B cell (primary cell): ENCODE measurements at regions not wholly inside any gene's neighbourhood (a gene's known extent, or its start where the extent isn't known, plus 50 kb on each side); places are given as distances from the start of the nearest gene placed in this dataset.

Experiments
- ATAC-seq: fragments of 200-7000 bp; cut with Tn5 transposase; one replicate; pipeline ENCODE4 v1.10.0; 2021; ENCODE audit warnings: low read depth, mild to moderate bottlenecking, moderate number of reproducible peaks, moderate library complexity
- CTCF ChIA-PET: fragments of 350-600 bp; sonication (Branson Sonifier 250); formaldehyde crosslinking; loops from one replicate; lab custom pipeline; 2021; ENCODE audit warnings: antibody characterized with exemption, inconsistent platforms; lab: Charles Lee
- POLR2A ChIA-PET: fragments of 350-600 bp; sonication (Branson Sonifier 250); formaldehyde crosslinking; loops from one replicate; lab custom pipeline; 2021; ENCODE audit warnings: antibody characterized with exemption; lab: Charles Lee
- DNase-seq: peaks from one replicate; pipeline ENCODE4 v3.0.0; 2013
- H2AFZ ChIP-seq: 2 replicates; pipeline ENCODE4 v1.6.1; 2012; ENCODE audit warnings: mild to moderate bottlenecking, low read depth, low read length; ENCODE audit not compliant: insufficient read depth, poor library complexity, severe bottlenecking
- H3K27ac ChIP-seq, 2 donors: 1 replicate in 1 of 2; 2 replicates in 1 of 2; pipeline ENCODE4 v1.5.1; 2012 to 2013; ENCODE audit warnings: low read length in 2 of 2, mild to moderate bottlenecking in 2 of 2, moderate library complexity in 1 of 2
- H3K27me3 ChIP-seq, 4 experiments: fragments of 200-600 bp in 1 of 4; sonication (generic) in 1 of 4; replicated peaks in 1 of 4; 1 replicate in 2 of 4; 2 replicates in 2 of 4; pipeline versions ENCODE4 v1.6.1 to v1.7.0; 2013 to 2016; ENCODE audit warnings: low read length in 3 of 4, mild to moderate bottlenecking in 2 of 4, mixed read lengths in 1 of 4, moderate library complexity in 1 of 4; ENCODE audit not compliant: insufficient read depth in 4 of 4, control insufficient read depth in 3 of 4; ENCODE audit errors: control extremely low read depth in 1 of 4
- H3K36me3 ChIP-seq, 2 experiments: replicated peaks in 1 of 2; 1 replicate in 1 of 2; 2 replicates in 1 of 2; pipeline versions ENCODE4 v1.6.1 to v1.7.1; 2013; ENCODE audit warnings: low read length in 1 of 2; ENCODE audit not compliant: insufficient read depth in 2 of 2, control insufficient read depth in 1 of 2; ENCODE audit errors: control extremely low read depth in 1 of 2, extremely low read depth in 1 of 2
- H3K4me1 ChIP-seq, 2 donors: fragments of 200-600 bp in 1 of 2; sonication (generic) in 1 of 2; 1 replicate in 1 of 2; 2 replicates in 1 of 2; pipeline versions ENCODE4 v1.5.1 to v1.6.1; 2013 to 2017; ENCODE audit warnings: low read length in 2 of 2; ENCODE audit not compliant: control insufficient read depth in 2 of 2, insufficient read depth in 2 of 2
- H3K4me2 ChIP-seq: replicated peaks from 2 replicates; pipeline ENCODE3; 2012; ENCODE audit warnings: mild to moderate bottlenecking, low read depth, low read length; ENCODE audit not compliant: poor library complexity, severe bottlenecking
- H3K4me3 ChIP-seq, 5 experiments: fragments of 200-600 bp in 1 of 5; sonication (generic) in 1 of 5; 1 replicate in 3 of 5; 2 replicates in 2 of 5; pipeline versions ENCODE4 v1.5.1 to v1.7.0; 2011 to 2016; ENCODE audit warnings: low read length in 4 of 5, mild to moderate bottlenecking in 4 of 5, low read depth in 2 of 5, control low read depth in 1 of 5, moderate library complexity in 1 of 5; ENCODE audit not compliant: insufficient read depth in 1 of 5; ENCODE audit errors: control extremely low read depth in 1 of 5, extremely low read depth in 1 of 5
- H3K79me2 ChIP-seq: fragments of 200-600 bp; sonication (generic); one replicate; pipeline ENCODE4 v1.6.0; 2016; ENCODE audit warnings: low read length; ENCODE audit not compliant: control insufficient read depth, insufficient read depth
- H3K9ac ChIP-seq: fragments of 200-600 bp; sonication (generic); 2 replicates; pipeline ENCODE4 v1.6.1; 2017; ENCODE audit warnings: mild to moderate bottlenecking, low read length, moderate library complexity
- H3K9me3 ChIP-seq, 3 donors: one replicate each; pipeline versions ENCODE4 v1.6.1 to v1.7.1; 2013; ENCODE audit warnings: low read length in 2 of 3; ENCODE audit not compliant: control insufficient read depth in 2 of 3, insufficient read depth in 1 of 3; ENCODE audit errors: control extremely low read depth in 1 of 3
- H4K20me1 ChIP-seq: 2 replicates; pipeline ENCODE4 v1.6.0; 2012; ENCODE audit warnings: mild to moderate bottlenecking, low read length; ENCODE audit not compliant: insufficient read depth, control insufficient read depth, poor library complexity, severe bottlenecking
- H3K27ac Mint-ChIP-seq: one replicate; pipeline ENCODE4 v1.8.0; 2021; ENCODE audit warnings: mixed read lengths
- H3K27me3 Mint-ChIP-seq: one replicate; pipeline ENCODE4 v1.8.0; 2021; ENCODE audit warnings: mixed read lengths
- H3K4me1 Mint-ChIP-seq: one replicate; pipeline ENCODE4 v1.8.0; 2021; ENCODE audit warnings: mixed read lengths
- H3K4me3 Mint-ChIP-seq: one replicate; pipeline ENCODE4 v1.8.0; 2021; ENCODE audit warnings: mixed read lengths
- H3K9me3 Mint-ChIP-seq: one replicate; pipeline ENCODE4 v1.8.0; 2022; ENCODE audit warnings: mixed read lengths; ENCODE audit not compliant: insufficient read depth
- CTCF ChIP-seq: fragments of 200-600 bp; IDR thresholded peaks from one replicate; pipeline ENCODE4 v1.8.0; 2022; ENCODE audit warnings: antibody characterized with exemption, mild to moderate bottlenecking
- EZH2 ChIP-seq: IDR thresholded peaks from 2 replicates; pipeline ENCODE4 v1.6.1; 2012; ENCODE audit warnings: borderline replicate concordance, low read depth, mild to moderate bottlenecking, moderate library complexity, low read length; ENCODE audit not compliant: insufficient read depth, poor library complexity, severe bottlenecking
- WGBS: methylation state at CpG from one replicate; pipeline ENCODE4 v1.1.5; 2013; ENCODE audit warnings: missing lambda C conversion rate; ENCODE audit not compliant: insufficient coverage; 5-methylcytosine and 5-hydroxymethylcytosine counted together
- intact Hi-C: fragments of 100-400 bp; cut with micrococcal nuclease; formaldehyde crosslinking; loops from one replicate; pipeline ENCODE4 v1.10.0; 2022

- no peak overlapping the region for H2AFZ ChIP-seq
- H3K4me1 ChIP-seq: no peaks in the 10 kb centered on the region
- POLR2A ChIA-PET: no interaction called here
- no peak overlapping the region for H3K9ac ChIP-seq
- no peaks in the 10 kb centered on the region for H3K36me3 ChIP-seq
- no peak overlapping the region for H3K4me3 ChIP-seq
- Mint-ChIP-seq H3K27ac (no peak overlapping the region), H3K4me1 (no peaks in the 10 kb centered on the region), H3K4me3 (no peak overlapping the region), H3K9me3 (peaks cover 8% of the 10 kb centered on the region), H3K27me3 (peaks cover 39% of the 10 kb centered on the region)
- CTCF ChIA-PET: no interaction called here
- H3K4me2 ChIP-seq: no peak overlapping the region
- intact Hi-C loops: no loop called here
- no peaks in the 10 kb centered on the region for H3K27me3 ChIP-seq
- no peaks in the 10 kb centered on the region for H4K20me1 ChIP-seq
- DNase-seq: no peak
- peaks cover 0 to 3% (median 0%) of the 10 kb centered on the region in 3 donors for H3K9me3 ChIP-seq
- ATAC-seq: no peak
- no peaks in the 10 kb centered on the region for H3K79me2 ChIP-seq
- whole genome bisulfite sequencing: 95% methylated on average over 5 of the region's 7 CpGs
- TF ChIP-seq CTCF (no peak), EZH2 (no peak)
- H3K27ac ChIP-seq: no peak overlapping the region
Measured at GRCh38 chr21:36560933-36561575, 81.1 kb upstream of the CLDN14 start.

- H3K4me1 ChIP-seq: no peaks in the 10 kb centered on the region
- ChIA-PET POLR2A (no interaction called here), CTCF (no interaction called here)
- intact Hi-C loops: no loop called here
- H4K20me1 ChIP-seq: no peaks in the 10 kb centered on the region
- H3K9ac ChIP-seq: no peak overlapping the region
- H3K4me3 ChIP-seq: no peak overlapping the region
- Mint-ChIP-seq H3K4me1 (no peaks in the 10 kb centered on the region), H3K4me3 (no peak overlapping the region), H3K27ac (no peak overlapping the region), H3K9me3 (no peaks in the 10 kb centered on the region), H3K27me3 (peaks cover 29% of the 10 kb centered on the region)
- no peak overlapping the region for H3K27ac ChIP-seq
- WGBS: 83% methylated on average over 8 of the region's 12 CpGs
- no peaks in the 10 kb centered on the region for H3K9me3 ChIP-seq
- H3K79me2 ChIP-seq: no peaks in the 10 kb centered on the region
- no peak overlapping the region for H2AFZ ChIP-seq
- ATAC-seq: no peak
- TF ChIP-seq EZH2: no peak
- no peak overlapping the region for H3K4me2 ChIP-seq
- no peak for DNase-seq
- H3K36me3 ChIP-seq: no peaks in the 10 kb centered on the region
- H3K27me3 ChIP-seq: peaks cover 0 to 4% (median 0%) of the 10 kb centered on the region in 4 experiments
Measured at GRCh38 chr21:36563341-36563926, 83.5 kb upstream of the CLDN14 start.
